ENCODE measurements at regions not wholly inside any gene's neighbourhood (a gene's known extent, or its start where the extent isn't known, plus 50 kb on each side); places are given as distances from the start of the nearest gene placed in this dataset.

DNA sequence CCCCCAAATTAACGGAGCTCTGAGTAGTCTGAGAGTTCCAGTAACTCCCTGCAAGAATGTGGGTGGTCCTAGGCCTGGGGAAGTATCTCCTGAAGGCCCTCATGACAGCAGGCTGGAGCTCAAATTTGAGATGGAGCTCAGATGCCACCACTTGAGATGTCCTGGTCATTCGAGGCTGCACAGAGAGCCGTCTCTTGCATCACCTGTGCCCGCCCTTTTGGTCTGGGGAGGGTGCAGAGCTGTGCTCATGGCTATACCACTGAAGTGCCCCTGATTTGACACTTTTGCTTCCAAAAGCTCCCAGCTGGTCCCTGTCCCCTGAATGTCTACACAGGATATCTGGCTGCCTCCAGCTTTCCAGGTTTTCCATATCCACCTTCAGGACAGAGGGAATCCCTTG, 214.0 kb upstream of the B3GAT1 start:
- TF ChIP-seq, protein P1, sequence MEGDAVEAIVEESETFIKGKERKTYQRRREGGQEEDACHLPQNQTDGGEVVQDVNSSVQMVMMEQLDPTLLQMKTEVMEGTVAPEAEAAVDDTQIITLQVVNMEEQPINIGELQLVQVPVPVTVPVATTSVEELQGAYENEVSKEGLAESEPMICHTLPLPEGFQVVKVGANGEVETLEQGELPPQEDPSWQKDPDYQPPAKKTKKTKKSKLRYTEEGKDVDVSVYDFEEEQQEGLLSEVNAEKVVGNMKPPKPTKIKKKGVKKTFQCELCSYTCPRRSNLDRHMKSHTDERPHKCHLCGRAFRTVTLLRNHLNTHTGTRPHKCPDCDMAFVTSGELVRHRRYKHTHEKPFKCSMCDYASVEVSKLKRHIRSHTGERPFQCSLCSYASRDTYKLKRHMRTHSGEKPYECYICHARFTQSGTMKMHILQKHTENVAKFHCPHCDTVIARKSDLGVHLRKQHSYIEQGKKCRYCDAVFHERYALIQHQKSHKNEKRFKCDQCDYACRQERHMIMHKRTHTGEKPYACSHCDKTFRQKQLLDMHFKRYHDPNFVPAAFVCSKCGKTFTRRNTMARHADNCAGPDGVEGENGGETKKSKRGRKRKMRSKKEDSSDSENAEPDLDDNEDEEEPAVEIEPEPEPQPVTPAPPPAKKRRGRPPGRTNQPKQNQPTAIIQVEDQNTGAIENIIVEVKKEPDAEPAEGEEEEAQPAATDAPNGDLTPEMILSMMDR (IDR thresholded peaks at IDR 0.05), result no peak
- TF ChIP-seq POLR2A (IDR thresholded peaks at IDR 0.05) (no peak), POLR2AphosphoS5 (IDR thresholded peaks at IDR 0.05) (no peak)

Data from prostate gland (tissue), 2 donors.